ENCODE measurements at regions not wholly inside any gene's neighbourhood (a gene's known extent, or its start where the extent isn't known, plus 50 kb on each side); places are given as distances from the start of the nearest gene placed in this dataset.

- RAD21 ChIA-PET (ENCODE audit: low non-redundant PET in 1 of 2, low total read pairs in 2 of 2, uncharacterized antibody in 2 of 2, unreplicated experiment in 2 of 2), result no interaction called here
- no peaks in the 10 kb centered on the region for H4K20me1 ChIP-seq (ENCODE audit: insufficient read depth)
- H2AFZ ChIP-seq (ENCODE audit: low read depth, low read length, poor library complexity, severe bottlenecking), result no peak overlapping the region
- CTCF ChIA-PET, result no interaction called here
- no peak overlapping the region for H3K4me3 ChIP-seq (replicated peaks in 1 of 2; ENCODE audit: low read depth in 1 of 2, low read length in 2 of 2)
- TF ChIP-seq MAX (IDR thresholded peaks at IDR 0.05) (no peak), EZH2phosphoT487 (IDR thresholded peaks at IDR 0.05; ENCODE audit: borderline replicate concordance) (no peak), ZBTB33 (IDR thresholded peaks at IDR 0.05; ENCODE audit: extremely low read depth, insufficient replicate concordance, low read length) (no peak), SIN3A (IDR thresholded peaks at IDR 0.05; ENCODE audit: low read depth) (no peak), POLR2AphosphoS5 (IDR thresholded peaks at IDR 0.05; ENCODE audit: low read depth, low read length) (no peak), EZH2 (IDR thresholded peaks at IDR 0.05) (no peak), POLR2A (IDR thresholded peaks at IDR 0.05; ENCODE audit: borderline replicate concordance, extremely low read depth, insufficient read depth, insufficient read length) (no peak), SRF (IDR thresholded peaks at IDR 0.05; ENCODE audit: low read depth) (no peak), RAD21 (IDR thresholded peaks at IDR 0.05; ENCODE audit: low read depth) (no peak), ZFX (IDR thresholded peaks at IDR 0.05) (no peak), YY1 (IDR thresholded peaks at IDR 0.05; ENCODE audit: extremely low read depth, insufficient replicate concordance, low read depth, low read length) (no peak), ATF3 (IDR thresholded peaks at IDR 0.05) (no peak)
- no peak for ATAC-seq
- H3K27ac ChIP-seq (ENCODE audit: low read depth, low read length), result no peak overlapping the region
- H3K9me2 ChIP-seq (ENCODE audit: insufficient read depth), result no peaks in the 10 kb centered on the region
- intact Hi-C loops (cut with micrococcal nuclease), result no loop called here
- H3K36me3 ChIP-seq (ENCODE audit: control insufficient read depth in 1 of 2, insufficient read depth in 2 of 2, low read length in 2 of 2), result no peaks in the 10 kb centered on the region
- POLR2A ChIA-PET, result no interaction called here
- BruUV-seq (replicated peaks), result no TSS peak
- no peaks in the 10 kb centered on the region for H3K4me1 ChIP-seq (ENCODE audit: control insufficient read depth in 1 of 2, insufficient read depth in 2 of 2, low read length in 2 of 2)
- no peaks in the 10 kb centered on the region for H3K27me3 ChIP-seq (ENCODE audit: insufficient read depth, low read length)
- DNase-seq (ENCODE audit: low read depth, low spot score), result no peak
- H3K79me2 ChIP-seq (ENCODE audit: insufficient read depth, low read length), result no peaks in the 10 kb centered on the region
- H3K9ac ChIP-seq (ENCODE audit: low read length), result no peak overlapping the region
- no peak overlapping the region for H3K4me2 ChIP-seq (ENCODE audit: low read length)
- H3K9me3 ChIP-seq (ENCODE audit: control insufficient read depth in 1 of 2, insufficient read depth in 1 of 2, low read depth in 1 of 2, low read length in 2 of 2), result no peaks in the 10 kb centered on the region
Measured at GRCh38 chr1:194600716-194601115, 1414.3 kb upstream of the B3GALT2 start.

All from HCT116 (cell line).